Esophagus muscularis mucosa (tissue), 4 donors: ENCODE measurements at regions not wholly inside any gene's neighbourhood (a gene's known extent, or its start where the extent isn't known, plus 50 kb on each side); places are given as distances from the start of the nearest gene placed in this dataset.

Experiments
- DNase-seq: peaks from one replicate; pipeline ENCODE4 v3.0.0-alpha.2; 2017; ENCODE audit errors: extremely low spot score
- H3K27ac ChIP-seq, 4 donors: fragments of 200-600 bp; sonication (generic); replicated peaks in 1 of 4; 1 replicate in 3 of 4; 2 replicates in 1 of 4; pipeline ENCODE4 v1.5.1; 2016 to 2019; ENCODE audit warnings: mild to moderate bottlenecking in 1 of 4
- H3K27me3 ChIP-seq, 4 donors: fragments of 200-600 bp; sonication (generic); one replicate each; pipeline versions ENCODE4 v1.5.1 to v1.6.0; 2016 to 2019
- H3K36me3 ChIP-seq, 4 donors: fragments of 200-600 bp; sonication (generic); one replicate each; pipeline ENCODE4 v1.5.1; 2016 to 2019
- H3K4me1 ChIP-seq, 4 donors: fragments of 200-600 bp; sonication (generic); one replicate each; pipeline ENCODE4 v1.5.1; 2016 to 2019
- H3K4me3 ChIP-seq, 4 donors: fragments of 200-600 bp; sonication (generic); 1 replicate in 2 of 4; 2 replicates in 2 of 4; pipeline ENCODE4 v1.5.1; 2016 to 2019; ENCODE audit warnings: mild to moderate bottlenecking in 4 of 4, moderate library complexity in 1 of 4
- H3K9me3 ChIP-seq, 4 donors: fragments of 200-600 bp; sonication (generic); 1 replicate in 3 of 4; 2 replicates in 1 of 4; pipeline ENCODE4 v1.5.1; 2016 to 2019
- CTCF ChIP-seq, 3 experiments: fragments of 200-600 bp in 2 of 3; fragments of 450-650 bp in 1 of 3; sonication (generic) in 2 of 3; IDR thresholded peaks; one replicate each; pipeline ENCODE4 v1.5.1; 2017 to 2019; ENCODE audit warnings: antibody characterized with exemption in 3 of 3, mild to moderate bottlenecking in 2 of 3, moderate library complexity in 1 of 3
- EP300 ChIP-seq: sonication (generic); formaldehyde crosslinking; IDR thresholded peaks from one replicate; pipeline ENCODE4 v1.6.1; 2017; ENCODE audit warnings: antibody characterized with exemption
- POLR2A ChIP-seq: fragments of 450-650 bp; IDR thresholded peaks from one replicate; pipeline ENCODE4 v1.6.1; 2017; ENCODE audit warnings: antibody characterized with exemption, moderate library complexity, mild to moderate bottlenecking, low read depth
- POLR2AphosphoS5 ChIP-seq, 2 donors: sonication (generic); formaldehyde crosslinking; IDR thresholded peaks; one replicate each; pipeline ENCODE4 v1.6.1; 2017; ENCODE audit warnings: antibody characterized with exemption in 2 of 2
- whole genome bisulfite sequencing: methylation state at CpG from one replicate; pipeline ENCODE4 v1.1.5; 2018; 5-methylcytosine and 5-hydroxymethylcytosine counted together
- intact Hi-C: fragments of 100-400 bp; cut with DNase I; formaldehyde crosslinking; loops from one replicate; pipeline ENCODE4 v1.15.1; 2023

- H3K27me3 ChIP-seq = no peaks in the 10 kb centered on the region
- H3K9me3 ChIP-seq = no peaks in the 10 kb centered on the region
- 86% methylated on average over 3 of the region's 3 CpGs for WGBS
- TF ChIP-seq CTCF (IDR thresholded peaks at IDR 0.05) (no peak), EP300 (no peak)
- intact Hi-C loops = no loop called here
- no peak for DNase-seq
- no peaks in the 10 kb centered on the region for H3K36me3 ChIP-seq
- H3K27ac ChIP-seq = no peak overlapping the region
- H3K4me3 ChIP-seq = no peak overlapping the region
- H3K4me1 ChIP-seq = no peaks in the 10 kb centered on the region
These were observed 933.1 kb downstream of the SQOR start for GRCh38 chr15:46567968-46568367.

GRCh38 chr15:46569781-46570180, 935.0 kb downstream of the SQOR start:
- Histone ChIP-seq H3K4me3 (no peak overlapping the region), H3K27ac (no peak overlapping the region), H3K27me3 (no peaks in the 10 kb centered on the region), H3K36me3 (no peaks in the 10 kb centered on the region), H3K4me1 (no peaks in the 10 kb centered on the region), H3K9me3 (no peaks in the 10 kb centered on the region)
- DNase-seq = no peak
- TF ChIP-seq POLR2AphosphoS5 (IDR thresholded peaks at IDR 0.05) (no peak), CTCF (IDR thresholded peaks at IDR 0.05) (no peak), POLR2A (no peak), EP300 (no peak)
- WGBS = 22% methylated on average over 1 of the region's 1 CpG
- intact Hi-C loops = no loop called here

GRCh38 chr15:46576646-46577395, 942.0 kb downstream of the SQOR start:
- Histone ChIP-seq H3K4me3 (no peak overlapping the region), H3K27ac (no peak overlapping the region), H3K27me3 (no peaks in the 10 kb centered on the region), H3K4me1 (no peaks in the 10 kb centered on the region), H3K36me3 (no peaks in the 10 kb centered on the region), H3K9me3 (no peaks in the 10 kb centered on the region)
- TF ChIP-seq EP300 (no peak), POLR2AphosphoS5 (IDR thresholded peaks at IDR 0.05) (no peak), CTCF (IDR thresholded peaks at IDR 0.05) (no peak), POLR2A (no peak)
- intact Hi-C loops = no loop called here
- WGBS = 79% methylated on average over 1 of the region's 1 CpG
- no peak for DNase-seq

GRCh38 chr15:46577767-46578166, 942.9 kb downstream of the SQOR start:
- Histone ChIP-seq H3K36me3 (no peaks in the 10 kb centered on the region), H3K4me1 (no peaks in the 10 kb centered on the region), H3K9me3 (no peaks in the 10 kb centered on the region), H3K4me3 (no peak overlapping the region), H3K27me3 (no peaks in the 10 kb centered on the region), H3K27ac (no peak overlapping the region)
- 71% methylated on average over 2 of the region's 2 CpGs for WGBS
- DNase-seq = no peak
- no peak for TF ChIP-seq POLR2AphosphoS5 (IDR thresholded peaks at IDR 0.05)
- TF ChIP-seq CTCF (IDR thresholded peaks at IDR 0.05) = no peak
- TF ChIP-seq POLR2A = no peak
- no peak for TF ChIP-seq EP300
- intact Hi-C loops = no loop called here

- Histone ChIP-seq H3K4me3 (no peak overlapping the region), H3K4me1 (no peaks in the 10 kb centered on the region), H3K9me3 (no peaks in the 10 kb centered on the region), H3K27ac (no peak overlapping the region), H3K36me3 (no peaks in the 10 kb centered on the region), H3K27me3 (no peaks in the 10 kb centered on the region)
- 91% methylated on average over 2 of the region's 2 CpGs for WGBS
- TF ChIP-seq CTCF (IDR thresholded peaks at IDR 0.05) (no peak), POLR2AphosphoS5 (IDR thresholded peaks at IDR 0.05) (no peak), EP300 (no peak), POLR2A (no peak)
- intact Hi-C loops = no loop called here
- no peak for DNase-seq
These were observed 945.7 kb downstream of the SQOR start for GRCh38 chr15:46580487-46580886.
